Esophagus muscularis mucosa (tissue), 4 donors: ENCODE measurements at regions not wholly inside any gene's neighbourhood (a gene's known extent, or its start where the extent isn't known, plus 50 kb on each side); places are given as distances from the start of the nearest gene placed in this dataset.
"Not testable (repeated sequence)": the region's sequence is repeated elsewhere in the genome, so short reads cannot be mapped to it uniquely, and the experiment has no call there.

Experiments
- DNase-seq: peaks from one replicate; pipeline ENCODE4 v3.0.0-alpha.2; 2017; ENCODE audit errors: extremely low spot score
- H3K27ac ChIP-seq, 4 donors: fragments of 200-600 bp; sonication (generic); replicated peaks in 1 of 4; 1 replicate in 3 of 4; 2 replicates in 1 of 4; pipeline ENCODE4 v1.5.1; 2016 to 2019; ENCODE audit warnings: mild to moderate bottlenecking in 1 of 4
- H3K27me3 ChIP-seq, 4 donors: fragments of 200-600 bp; sonication (generic); one replicate each; pipeline versions ENCODE4 v1.5.1 to v1.6.0; 2016 to 2019
- H3K36me3 ChIP-seq, 4 donors: fragments of 200-600 bp; sonication (generic); one replicate each; pipeline ENCODE4 v1.5.1; 2016 to 2019
- H3K4me1 ChIP-seq, 4 donors: fragments of 200-600 bp; sonication (generic); one replicate each; pipeline ENCODE4 v1.5.1; 2016 to 2019
- H3K4me3 ChIP-seq, 4 donors: fragments of 200-600 bp; sonication (generic); 1 replicate in 2 of 4; 2 replicates in 2 of 4; pipeline ENCODE4 v1.5.1; 2016 to 2019; ENCODE audit warnings: mild to moderate bottlenecking in 4 of 4, moderate library complexity in 1 of 4
- H3K9me3 ChIP-seq, 4 donors: fragments of 200-600 bp; sonication (generic); 1 replicate in 3 of 4; 2 replicates in 1 of 4; pipeline ENCODE4 v1.5.1; 2016 to 2019
- EP300 ChIP-seq: sonication (generic); formaldehyde crosslinking; IDR thresholded peaks from one replicate; pipeline ENCODE4 v1.6.1; 2017; ENCODE audit warnings: antibody characterized with exemption
- POLR2A ChIP-seq: fragments of 450-650 bp; IDR thresholded peaks from one replicate; pipeline ENCODE4 v1.6.1; 2017; ENCODE audit warnings: antibody characterized with exemption, moderate library complexity, mild to moderate bottlenecking, low read depth
- POLR2AphosphoS5 ChIP-seq, 2 donors: sonication (generic); formaldehyde crosslinking; IDR thresholded peaks; one replicate each; pipeline ENCODE4 v1.6.1; 2017; ENCODE audit warnings: antibody characterized with exemption in 2 of 2
- WGBS: methylation state at CpG from one replicate; pipeline ENCODE4 v1.1.5; 2018; 5-methylcytosine and 5-hydroxymethylcytosine counted together
- intact Hi-C: fragments of 100-400 bp; cut with DNase I; formaldehyde crosslinking; loops from one replicate; pipeline ENCODE4 v1.15.1; 2023
- TF ChIP-seq, protein P1 (sequence below), 3 experiments: fragments of 200-600 bp in 2 of 3; fragments of 450-650 bp in 1 of 3; sonication (generic) in 2 of 3; IDR thresholded peaks; one replicate each; pipeline ENCODE4 v1.5.1; 2017 to 2019; ENCODE audit warnings: antibody characterized with exemption in 3 of 3, mild to moderate bottlenecking in 2 of 3, moderate library complexity in 1 of 3

DNA sequence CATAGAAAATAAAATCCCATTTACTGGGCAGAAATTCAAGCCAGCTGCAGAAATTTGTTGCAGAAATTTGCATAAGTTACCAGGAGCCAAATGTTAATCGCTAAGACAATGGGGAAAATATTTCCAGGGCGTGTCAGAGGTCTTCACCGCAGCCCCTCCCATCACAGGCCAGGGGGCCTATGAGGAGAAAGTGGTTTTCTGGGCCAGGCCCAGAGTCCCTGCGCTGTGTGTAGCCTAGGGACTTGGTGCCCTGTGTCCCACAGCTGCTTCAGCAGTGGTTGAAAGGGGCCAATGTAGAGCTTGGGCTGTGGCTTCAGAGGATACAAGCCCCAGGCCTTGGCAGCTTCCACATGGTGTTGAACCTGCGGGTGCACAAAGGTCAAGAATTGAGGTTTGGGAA is 278.9 kb upstream of the PCDH9 start:
- TF ChIP-seq EP300 (no peak), POLR2A (no peak), POLR2AphosphoS5 (IDR thresholded peaks at IDR 0.05) (no peak)
- TF ChIP-seq, protein P1, sequence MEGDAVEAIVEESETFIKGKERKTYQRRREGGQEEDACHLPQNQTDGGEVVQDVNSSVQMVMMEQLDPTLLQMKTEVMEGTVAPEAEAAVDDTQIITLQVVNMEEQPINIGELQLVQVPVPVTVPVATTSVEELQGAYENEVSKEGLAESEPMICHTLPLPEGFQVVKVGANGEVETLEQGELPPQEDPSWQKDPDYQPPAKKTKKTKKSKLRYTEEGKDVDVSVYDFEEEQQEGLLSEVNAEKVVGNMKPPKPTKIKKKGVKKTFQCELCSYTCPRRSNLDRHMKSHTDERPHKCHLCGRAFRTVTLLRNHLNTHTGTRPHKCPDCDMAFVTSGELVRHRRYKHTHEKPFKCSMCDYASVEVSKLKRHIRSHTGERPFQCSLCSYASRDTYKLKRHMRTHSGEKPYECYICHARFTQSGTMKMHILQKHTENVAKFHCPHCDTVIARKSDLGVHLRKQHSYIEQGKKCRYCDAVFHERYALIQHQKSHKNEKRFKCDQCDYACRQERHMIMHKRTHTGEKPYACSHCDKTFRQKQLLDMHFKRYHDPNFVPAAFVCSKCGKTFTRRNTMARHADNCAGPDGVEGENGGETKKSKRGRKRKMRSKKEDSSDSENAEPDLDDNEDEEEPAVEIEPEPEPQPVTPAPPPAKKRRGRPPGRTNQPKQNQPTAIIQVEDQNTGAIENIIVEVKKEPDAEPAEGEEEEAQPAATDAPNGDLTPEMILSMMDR (IDR thresholded peaks at IDR 0.05), result no peak
- intact Hi-C loops, result no loop called here
- no peaks in the 10 kb centered on the region for H3K36me3 ChIP-seq
- no peak overlapping the region for H3K4me3 ChIP-seq
- no peaks in the 10 kb centered on the region for H3K4me1 ChIP-seq
- H3K27me3 ChIP-seq, result no peaks in the 10 kb centered on the region
- 96% methylated on average over 5 of the region's 5 CpGs for WGBS
- no peak overlapping the region for H3K27ac ChIP-seq
- no peaks in the 10 kb centered on the region for H3K9me3 ChIP-seq
- no peak for DNase-seq

DNA sequence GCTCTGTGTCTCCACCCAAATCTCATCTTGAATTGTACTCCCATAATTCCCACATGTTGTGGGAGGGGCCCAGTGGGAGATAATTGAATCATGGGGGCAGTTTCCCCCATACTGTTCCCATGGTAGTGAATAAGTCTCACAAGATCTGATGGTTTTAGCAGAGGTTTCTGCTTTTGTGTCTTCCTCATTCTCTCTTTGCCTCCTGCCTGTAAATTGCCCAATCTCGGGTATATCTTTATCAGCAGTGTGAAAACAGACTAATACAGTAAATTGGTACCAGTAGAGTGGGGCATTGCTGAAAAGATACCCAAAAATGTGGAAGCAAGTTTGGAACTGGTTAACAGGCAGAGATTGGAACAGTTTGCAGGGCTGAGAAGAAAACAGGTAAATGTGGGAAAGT is 278.1 kb upstream of the PCDH9 start:
- intact Hi-C loops, result not testable (repeated sequence)

GRCh38 chr13:67506407-67506806 is 276.3 kb upstream of the PCDH9 start:
- intact Hi-C loops, result no loop called here
- no peak for DNase-seq
- Histone ChIP-seq H3K4me3 (no peak overlapping the region), H3K36me3 (no peaks in the 10 kb centered on the region), H3K27ac (no peak overlapping the region), H3K27me3 (no peaks in the 10 kb centered on the region), H3K4me1 (no peaks in the 10 kb centered on the region), H3K9me3 (no peaks in the 10 kb centered on the region)
- TF ChIP-seq, protein P1 (IDR thresholded peaks at IDR 0.05), result no peak
- TF ChIP-seq EP300, result no peak
- TF ChIP-seq POLR2A, result no peak
- no peak for TF ChIP-seq POLR2AphosphoS5 (IDR thresholded peaks at IDR 0.05)

More for the DNA sequence above, 278.1 kb upstream of the PCDH9 start:
- H3K4me1 ChIP-seq, H3K27ac ChIP-seq, H3K27me3 ChIP-seq, H3K9me3 ChIP-seq, H3K4me3 ChIP-seq, H3K36me3 ChIP-seq, DNase-seq: not testable (repeated sequence)
- WGBS, result 73% methylated on average over 1 of the region's 1 CpG

GRCh38 chr13:67505376-67505775 is 275.2 kb upstream of the PCDH9 start:
- no peaks in the 10 kb centered on the region for H3K4me1 ChIP-seq
- TF ChIP-seq, protein P1 (IDR thresholded peaks at IDR 0.05), result no peak
- TF ChIP-seq EP300, result no peak
- TF ChIP-seq POLR2AphosphoS5 (IDR thresholded peaks at IDR 0.05), result no peak
- TF ChIP-seq POLR2A, result no peak
- intact Hi-C loops, result no loop called here

DNA sequence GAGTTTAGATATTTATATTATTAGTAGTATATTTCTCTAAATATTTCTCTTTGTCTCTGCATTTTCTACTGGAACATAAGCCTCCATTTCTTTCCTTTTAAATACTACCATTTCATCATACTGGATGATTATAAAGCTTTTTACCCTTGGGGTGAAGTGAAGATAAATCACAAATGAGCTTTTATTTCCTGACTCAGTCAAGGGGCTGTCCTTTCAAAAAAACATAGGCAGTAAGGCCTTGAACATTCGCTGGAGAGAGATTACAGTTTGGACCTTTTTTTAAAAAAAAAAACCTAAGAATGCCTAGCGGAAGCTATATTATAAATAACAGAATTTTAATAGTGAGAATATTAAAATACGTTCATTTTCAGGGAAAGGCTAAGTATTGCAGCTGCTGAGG is 268.8 kb upstream of the PCDH9 start:
- H3K27ac ChIP-seq, result no peak overlapping the region
- no peaks in the 10 kb centered on the region for H3K9me3 ChIP-seq
- WGBS, result 84% methylated on average over 3 of the region's 3 CpGs
- DNase-seq, result no peak
- no peaks in the 10 kb centered on the region for H3K4me1 ChIP-seq
- TF ChIP-seq POLR2AphosphoS5 (IDR thresholded peaks at IDR 0.05) (no peak), POLR2A (no peak), EP300 (no peak)
- TF ChIP-seq, protein P1 (IDR thresholded peaks at IDR 0.05), result no peak
- intact Hi-C loops, result no loop called here
- H3K36me3 ChIP-seq, result no peaks in the 10 kb centered on the region
- no peaks in the 10 kb centered on the region for H3K27me3 ChIP-seq
- H3K4me3 ChIP-seq, result no peak overlapping the region

More at GRCh38 chr13:67505376-67505775, 275.2 kb upstream of the PCDH9 start:
- Histone ChIP-seq H3K9me3 (no peaks in the 10 kb centered on the region), H3K27ac (no peak overlapping the region), H3K4me3 (no peak overlapping the region), H3K36me3 (no peaks in the 10 kb centered on the region), H3K27me3 (no peaks in the 10 kb centered on the region)
- DNase-seq, result no peak
